Left lobe of liver (tissue), 2 donors: ENCODE measurements at regions not wholly inside any gene's neighbourhood (a gene's known extent, or its start where the extent isn't known, plus 50 kb on each side); places are given as distances from the start of the nearest gene placed in this dataset.
"Not testable (repeated sequence)": the region's sequence is repeated elsewhere in the genome, so short reads cannot be mapped to it uniquely, and the experiment has no call there.

Experiments used
- ATAC-seq: fragments of 200-7000 bp; cut with Tn5 transposase; one replicate; pipeline ENCODE4 v1.9.1; 2020; ENCODE audit warnings: mild to moderate bottlenecking, moderate library complexity
- DNase-seq: peaks from one replicate; pipeline ENCODE4 v3.0.0-alpha.2; 2020; ENCODE audit warnings: low spot score
- donor health status: DM: no; HTN: no; CAD: no; lungs with moderate emphysema.
- donor health status: DM: no; HTN: yes; CAD: no.

GRCh38 chr11:129503646-129504045, 128.0 kb downstream of the BARX2 start:
- ATAC-seq (no peak), DNase-seq (no peak)

- DNase-seq, result no peak
- no peak for ATAC-seq
Observed at GRCh38 chr11:129505266-129505665, 129.6 kb downstream of the BARX2 start.

- ATAC-seq, result no peak
Observed at GRCh38 chr11:129508163-129508562, 132.5 kb downstream of the BARX2 start.

GRCh38 chr11:129528296-129528695, 152.6 kb downstream of the BARX2 start:
- no peak for DNase-seq
- ATAC-seq, result no peak

More at GRCh38 chr11:129508163-129508562, 132.5 kb downstream of the BARX2 start:
- no peak for DNase-seq

GRCh38 chr11:129530154-129530895, 154.7 kb downstream of the BARX2 start:
- no peak for DNase-seq
- ATAC-seq, result no peak

DNA sequence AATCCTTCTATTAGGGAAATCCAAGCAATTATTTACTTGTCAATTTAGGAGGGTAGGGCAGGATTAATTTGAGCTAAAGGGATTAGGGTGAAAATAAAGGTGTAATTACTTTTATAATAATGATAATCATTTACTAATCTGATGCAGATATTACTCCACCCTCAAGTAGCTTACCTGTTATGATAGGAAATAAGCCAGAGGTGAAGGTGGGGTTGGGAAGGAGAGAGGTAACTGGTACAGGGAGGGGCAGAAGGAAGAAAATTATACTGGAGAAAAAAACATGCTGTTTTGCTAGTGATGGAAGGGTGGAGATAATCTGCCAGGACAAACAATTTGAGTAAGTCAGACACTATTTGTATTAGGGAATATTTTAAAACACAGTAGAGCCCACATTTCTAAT, 157.7 kb downstream of the BARX2 start:
- DNase-seq (no peak), ATAC-seq (no peak)

DNA sequence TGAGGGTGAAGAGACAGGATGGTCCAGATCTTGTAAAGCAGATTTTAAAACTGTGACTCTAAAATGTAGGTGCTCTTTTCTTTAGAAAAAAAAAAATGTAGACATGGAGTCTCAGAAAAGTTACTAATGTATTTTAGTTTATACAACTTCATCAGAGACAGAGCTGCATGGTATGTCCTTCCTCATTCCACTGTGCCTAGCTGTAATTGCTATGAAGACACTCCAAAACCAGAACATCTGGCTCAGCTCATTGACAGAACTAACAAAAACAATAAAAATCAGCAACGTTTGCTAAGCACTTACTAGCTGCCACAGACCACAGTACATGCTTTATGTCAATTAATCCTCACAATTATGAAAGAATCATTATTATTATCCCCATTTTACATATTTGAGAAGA, 160.7 kb downstream of the BARX2 start:
- DNase-seq (no peak), ATAC-seq (no peak)

- ATAC-seq, result no peak
- no peak for DNase-seq
Observed at GRCh38 chr11:129538323-129538722, 162.7 kb downstream of the BARX2 start.

GRCh38 chr11:129543515-129544290, 168.1 kb downstream of the BARX2 start:
- no peak for ATAC-seq

GRCh38 chr11:129544691-129545090, 169.0 kb downstream of the BARX2 start:
- DNase-seq, result no peak
- ATAC-seq, result no peak

More at GRCh38 chr11:129543515-129544290, 168.1 kb downstream of the BARX2 start:
- DNase-seq, result no peak

GRCh38 chr11:129546266-129546665, 170.6 kb downstream of the BARX2 start:
- DNase-seq (no peak), ATAC-seq (no peak)

DNA sequence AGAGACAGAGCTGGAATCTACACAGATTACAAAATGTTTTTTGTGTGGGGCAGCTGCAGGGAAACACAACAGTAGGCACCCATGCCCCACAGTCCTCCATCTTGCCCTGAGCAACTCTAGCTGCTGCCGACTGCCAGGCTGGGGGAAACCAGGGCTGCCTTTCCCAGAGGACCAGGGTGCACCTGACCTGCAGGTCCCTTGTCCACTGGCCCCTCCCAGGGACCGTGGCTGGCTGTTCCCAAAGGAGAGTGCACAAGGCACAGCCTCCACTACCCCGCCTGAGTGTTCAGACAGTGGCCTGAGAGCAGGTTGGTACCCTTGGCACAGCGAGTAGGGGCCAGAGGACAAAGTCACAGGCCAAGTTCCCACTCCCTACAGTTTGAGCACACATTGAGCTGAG, 181.8 kb downstream of the BARX2 start:
- no peak for DNase-seq
- no peak for ATAC-seq

- DNase-seq (no peak), ATAC-seq (no peak)
Observed at GRCh38 chr11:129569007-129569406, 193.4 kb downstream of the BARX2 start.

GRCh38 chr11:129572667-129573066, 197.0 kb downstream of the BARX2 start:
- not testable (repeated sequence) for DNase-seq, ATAC-seq

DNA sequence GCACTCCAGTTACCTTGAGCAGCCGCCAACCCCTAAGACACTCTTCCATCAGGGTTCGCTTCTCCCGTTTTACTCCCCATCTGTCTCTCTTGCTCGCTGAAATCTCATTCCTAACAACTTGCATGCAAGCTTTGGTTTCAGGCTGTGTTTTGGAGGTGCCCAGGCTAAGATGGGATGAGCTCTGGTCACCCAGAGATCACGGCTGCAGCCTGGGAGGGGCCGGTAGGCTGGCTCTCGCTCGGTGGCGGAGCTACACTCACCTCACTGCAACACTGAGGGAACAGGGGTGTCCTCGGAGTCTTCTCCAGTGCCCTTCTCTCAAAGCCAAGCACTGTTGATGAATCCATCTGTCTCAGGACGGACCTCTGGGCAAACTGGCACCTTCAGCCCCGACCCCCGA, 197.5 kb downstream of the BARX2 start:
- DNase-seq (no peak), ATAC-seq (no peak)

DNA sequence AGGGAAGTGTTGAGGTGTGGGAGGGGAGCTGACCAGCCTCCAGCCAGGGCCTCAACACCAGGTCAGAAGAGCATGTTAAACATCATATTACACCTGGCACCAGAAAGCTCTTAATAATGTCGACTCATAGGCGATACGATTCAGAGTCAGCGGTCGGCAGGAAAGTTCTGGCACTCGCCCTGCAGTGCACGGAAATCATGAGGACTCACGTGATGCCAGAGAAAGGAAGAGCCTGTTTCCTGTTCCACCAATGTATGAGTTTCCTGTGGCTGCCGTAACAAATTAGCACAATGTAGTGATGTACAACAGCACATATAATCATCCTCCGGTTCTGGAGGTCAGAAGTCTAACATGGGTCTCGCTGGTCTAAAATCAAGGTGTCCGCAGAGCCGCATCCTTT, 198.8 kb downstream of the BARX2 start:
- no peak for ATAC-seq
- DNase-seq, result no peak

- DNase-seq, result no peak
- ATAC-seq, result no peak
Observed at GRCh38 chr11:129576652-129577051, 201.0 kb downstream of the BARX2 start.

DNA sequence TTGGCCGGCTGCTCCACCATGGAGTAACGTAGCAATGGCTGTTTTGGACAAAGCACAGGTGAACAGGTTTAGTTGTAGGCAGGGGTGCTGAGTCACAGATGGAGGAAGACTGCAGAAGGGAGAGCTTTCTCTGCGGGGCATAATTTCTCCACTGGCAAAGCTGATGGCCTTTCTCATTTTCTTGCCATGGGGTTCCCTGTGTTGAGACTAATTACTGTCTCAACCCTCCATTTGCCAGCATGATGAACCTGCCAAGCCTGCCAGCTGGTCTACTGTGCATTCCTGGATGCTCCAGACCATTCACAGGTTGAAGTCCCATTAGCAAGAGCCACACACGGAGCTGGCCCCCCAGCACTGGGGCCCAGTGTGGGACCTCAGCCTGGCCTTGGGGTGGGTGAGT, 202.4 kb downstream of the BARX2 start:
- no peak for DNase-seq
- ATAC-seq, result no peak

DNA sequence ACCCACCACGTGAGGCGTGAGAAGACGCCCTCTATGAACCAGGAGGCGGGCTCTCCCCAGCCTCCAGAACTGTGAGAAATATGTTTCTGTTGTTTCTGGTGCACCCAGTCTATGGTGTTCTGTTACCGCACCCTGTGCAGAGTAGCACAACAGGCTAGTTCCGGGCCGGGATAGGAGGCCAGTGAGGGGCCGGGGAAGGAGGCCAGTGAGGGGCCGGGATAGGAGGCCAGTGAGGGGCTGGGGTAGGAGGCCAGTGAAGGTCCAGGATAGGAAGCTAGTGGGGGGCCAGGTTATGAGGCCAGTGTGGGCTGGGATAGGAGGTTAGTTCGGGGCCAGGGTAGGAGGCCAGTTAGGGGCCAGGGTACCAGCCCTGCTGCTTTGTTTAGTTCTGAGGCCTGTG, 204.6 kb downstream of the BARX2 start:
- DNase-seq, result no peak
- ATAC-seq, result no peak

GRCh38 chr11:129584316-129584715, 208.7 kb downstream of the BARX2 start:
- ATAC-seq (no peak), DNase-seq (no peak)

DNA sequence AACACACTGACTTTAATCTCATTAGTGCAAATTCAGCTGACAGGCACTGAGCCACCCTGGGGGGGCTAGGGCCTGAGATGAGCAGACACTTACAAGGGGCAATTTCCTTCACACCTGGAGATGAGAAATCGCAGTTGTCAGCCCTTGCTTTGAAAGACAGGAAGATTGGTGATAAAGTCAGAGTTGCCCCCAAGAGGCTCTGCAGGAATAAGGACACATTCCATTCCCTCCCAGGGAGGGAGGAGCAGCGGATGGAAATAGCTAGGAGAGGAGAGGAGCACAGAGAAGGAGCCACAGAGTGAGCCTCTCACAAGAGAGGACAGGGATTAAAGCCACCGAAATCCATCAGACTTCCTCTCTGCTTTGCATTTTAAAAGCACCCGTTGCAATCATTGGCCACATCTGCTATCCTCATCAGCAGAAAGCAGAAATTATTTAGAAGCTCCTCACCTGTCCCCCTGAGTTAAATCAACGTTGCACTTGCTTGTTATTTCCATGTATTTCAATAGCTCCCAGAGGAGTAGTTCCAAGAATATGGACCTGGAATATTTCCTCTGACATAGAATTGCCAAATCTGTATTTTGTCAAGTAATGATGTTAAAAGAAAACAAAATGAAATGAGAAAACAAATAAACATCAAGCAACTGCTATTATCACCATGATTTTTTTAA, 213.7 kb downstream of the BARX2 start:
- no peak for DNase-seq
- ATAC-seq, result no peak
